ENCODE measurements at regions not wholly inside any gene's neighbourhood (a gene's known extent, or its start where the extent isn't known, plus 50 kb on each side); places are given as distances from the start of the nearest gene placed in this dataset.

DNA sequence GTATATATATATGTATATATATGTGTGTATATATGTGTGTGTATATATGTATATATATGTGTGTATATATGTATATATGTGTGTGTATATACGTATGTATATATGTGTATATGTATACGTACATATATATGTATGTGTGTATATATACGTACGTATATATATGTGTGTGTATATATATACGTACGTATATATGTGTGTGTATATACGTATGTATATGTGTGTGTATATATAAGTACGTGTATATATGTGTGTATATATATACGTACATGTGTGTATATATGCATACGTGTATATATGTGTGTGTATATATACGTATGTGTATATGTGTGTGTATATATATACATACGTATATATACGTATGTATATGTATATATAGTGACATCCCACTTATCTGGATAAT lies 154.4 kb downstream of the CDRT15L2 start:
- TF ChIP-seq EZH2 (IDR thresholded peaks at IDR 0.05; ENCODE audit: borderline replicate concordance, low read depth, low read length, severe bottlenecking): no peak
- no peak for TF ChIP-seq POLR2A (IDR thresholded peaks at IDR 0.05; ENCODE audit: low read depth, low read length)

Measured in endothelial cell of umbilical vein (primary cell).